ENCODE measurements at regions not wholly inside any gene's neighbourhood (a gene's known extent, or its start where the extent isn't known, plus 50 kb on each side); places are given as distances from the start of the nearest gene placed in this dataset.
"Not testable (repeated sequence)": the region's sequence is repeated elsewhere in the genome, so short reads cannot be mapped to it uniquely, and the experiment has no call there.

DNA sequence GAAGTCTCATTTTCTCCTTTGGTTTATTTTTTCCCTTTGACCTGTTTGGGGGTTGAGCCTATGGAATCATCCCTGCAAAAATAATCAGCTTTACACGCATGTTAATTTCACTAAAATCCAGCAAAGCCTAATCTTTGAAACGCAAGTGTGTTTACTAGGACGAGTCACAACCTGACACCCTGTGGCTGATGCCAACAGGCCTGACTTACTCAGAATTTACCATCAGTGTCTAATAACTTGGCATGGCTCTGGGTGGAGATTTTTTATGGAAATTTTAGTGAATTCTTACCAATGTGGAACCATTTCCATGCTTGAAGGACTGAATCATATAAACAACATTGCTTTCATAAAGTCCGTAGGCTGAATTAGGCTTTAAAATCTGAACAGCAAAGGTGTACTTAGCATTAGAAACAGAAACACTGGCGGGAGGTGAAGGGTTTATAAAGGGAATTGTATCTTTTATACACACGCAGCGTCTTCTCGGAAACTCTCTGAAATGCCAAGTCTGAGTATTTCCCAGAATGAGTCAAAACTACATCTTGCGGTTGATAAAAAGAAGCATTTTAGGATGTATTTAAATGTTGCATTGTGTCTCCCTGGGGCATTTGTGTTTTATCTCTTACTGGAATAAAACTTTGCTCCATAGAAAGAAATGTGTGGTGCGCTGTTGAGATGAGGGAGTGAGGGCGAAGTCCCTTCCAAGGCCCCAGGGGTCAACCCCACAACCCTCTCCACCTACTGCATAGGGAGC lies 81.2 kb downstream of the DACT2 start:
- Histone ChIP-seq H3K27me3 (ENCODE audit: control insufficient read depth in 2 of 2, insufficient read depth in 2 of 2, low read length in 2 of 2) (no peaks in the 10 kb centered on the region), H3K9ac (ENCODE audit: insufficient read depth, low read length, poor library complexity, severe bottlenecking) (no peak overlapping the region), H3K4me2 (replicated peaks; ENCODE audit: extremely low read depth, low read length, poor library complexity, severe bottlenecking) (no peak overlapping the region), H2AFZ (ENCODE audit: insufficient read depth, low read depth, low read length, poor library complexity, severe bottlenecking) (no peak overlapping the region), H3K9me3 (replicated peaks in 1 of 2; ENCODE audit: control insufficient read depth in 1 of 2, insufficient read depth in 1 of 2, low read length in 2 of 2) (no peaks in the 10 kb centered on the region), H3K4me3 (replicated peaks in 1 of 3; ENCODE audit: low read depth in 2 of 3, low read length in 3 of 3) (no peak overlapping the region), H3K4me1 (ENCODE audit: control insufficient read depth in 1 of 2, insufficient read depth in 2 of 2, low read length in 2 of 2) (no peaks in the 10 kb centered on the region), H3K79me2 (ENCODE audit: insufficient read depth, low read length) (no peaks in the 10 kb centered on the region), H4K20me1 (ENCODE audit: insufficient read depth, low read length) (no peaks in the 10 kb centered on the region), H3K27ac (ENCODE audit: low read depth in 1 of 2, low read length in 2 of 2) (no peak overlapping the region), H3K36me3 (replicated peaks in 1 of 2; ENCODE audit: control insufficient read depth in 1 of 2, insufficient read depth in 2 of 2, low read length in 2 of 2) (no peaks in the 10 kb centered on the region)
- intact Hi-C loops (cut with micrococcal nuclease) = no loop called here
- Mint-ChIP-seq H3K27ac (no peak overlapping the region), H3K36me3 (no peaks in the 10 kb centered on the region), H3K4me1 (no peaks in the 10 kb centered on the region), H3K9me3 (peaks cover 0 to 3% (median 2%) of the 10 kb centered on the region in 7 donors), H3K27me3 (ENCODE audit: low read depth in 3 of 3) (peaks cover under 1 to 2% (median 2%) of the 10 kb centered on the region in 3 donors), H3K4me3 (no peak overlapping the region)
- DNase-seq = no peak
- WGBS (ENCODE audit: insufficient coverage) = 100% methylated on average over 2 of the region's 11 CpGs
- TF ChIP-seq, protein P1, sequence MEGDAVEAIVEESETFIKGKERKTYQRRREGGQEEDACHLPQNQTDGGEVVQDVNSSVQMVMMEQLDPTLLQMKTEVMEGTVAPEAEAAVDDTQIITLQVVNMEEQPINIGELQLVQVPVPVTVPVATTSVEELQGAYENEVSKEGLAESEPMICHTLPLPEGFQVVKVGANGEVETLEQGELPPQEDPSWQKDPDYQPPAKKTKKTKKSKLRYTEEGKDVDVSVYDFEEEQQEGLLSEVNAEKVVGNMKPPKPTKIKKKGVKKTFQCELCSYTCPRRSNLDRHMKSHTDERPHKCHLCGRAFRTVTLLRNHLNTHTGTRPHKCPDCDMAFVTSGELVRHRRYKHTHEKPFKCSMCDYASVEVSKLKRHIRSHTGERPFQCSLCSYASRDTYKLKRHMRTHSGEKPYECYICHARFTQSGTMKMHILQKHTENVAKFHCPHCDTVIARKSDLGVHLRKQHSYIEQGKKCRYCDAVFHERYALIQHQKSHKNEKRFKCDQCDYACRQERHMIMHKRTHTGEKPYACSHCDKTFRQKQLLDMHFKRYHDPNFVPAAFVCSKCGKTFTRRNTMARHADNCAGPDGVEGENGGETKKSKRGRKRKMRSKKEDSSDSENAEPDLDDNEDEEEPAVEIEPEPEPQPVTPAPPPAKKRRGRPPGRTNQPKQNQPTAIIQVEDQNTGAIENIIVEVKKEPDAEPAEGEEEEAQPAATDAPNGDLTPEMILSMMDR (IDR thresholded peaks at IDR 0.05) = no peak

DNA sequence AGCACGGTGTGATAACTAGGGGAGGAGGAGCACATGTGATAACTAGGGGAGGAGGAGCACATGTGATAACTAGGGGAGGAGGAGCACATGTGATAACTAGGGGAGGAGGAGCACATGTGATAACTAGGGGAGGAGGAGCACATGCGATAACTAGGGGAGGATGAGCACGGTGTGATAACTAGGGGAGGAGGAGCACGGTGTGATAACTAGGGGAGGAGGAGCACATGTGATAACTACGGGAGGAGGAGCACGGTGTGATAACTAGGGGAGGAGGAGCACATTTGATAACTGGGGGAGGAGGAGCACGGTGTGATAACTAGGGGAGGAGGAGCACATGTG lies 85.7 kb downstream of the DACT2 start:
- not testable (repeated sequence) for H3K27ac Mint-ChIP-seq; H3K36me3 ChIP-seq (replicated peaks in 1 of 2; ENCODE audit: control insufficient read depth in 1 of 2, insufficient read depth in 2 of 2, low read length in 2 of 2)
- WGBS (ENCODE audit: insufficient coverage) = 100% methylated on average over 2 of the region's 7 CpGs

More for the DNA sequence above, 85.7 kb downstream of the DACT2 start:
- H3K9me3 ChIP-seq (replicated peaks in 1 of 2; ENCODE audit: control insufficient read depth in 1 of 2, insufficient read depth in 1 of 2, low read length in 2 of 2); H3K4me3 Mint-ChIP-seq; H3K4me2 ChIP-seq (replicated peaks; ENCODE audit: extremely low read depth, low read length, poor library complexity, severe bottlenecking); H3K4me1 Mint-ChIP-seq; intact Hi-C loops (cut with micrococcal nuclease); H2AFZ ChIP-seq (ENCODE audit: insufficient read depth, low read depth, low read length, poor library complexity, severe bottlenecking); H3K27me3 Mint-ChIP-seq (ENCODE audit: low read depth in 3 of 3); H3K9ac ChIP-seq (ENCODE audit: insufficient read depth, low read length, poor library complexity, severe bottlenecking); DNase-seq; H3K4me3 ChIP-seq (replicated peaks in 1 of 3; ENCODE audit: low read depth in 2 of 3, low read length in 3 of 3); H3K27ac ChIP-seq (ENCODE audit: low read depth in 1 of 2, low read length in 2 of 2); H3K9me3 Mint-ChIP-seq; H3K4me1 ChIP-seq (ENCODE audit: control insufficient read depth in 1 of 2, insufficient read depth in 2 of 2, low read length in 2 of 2); H4K20me1 ChIP-seq (ENCODE audit: insufficient read depth, low read length); H3K79me2 ChIP-seq (ENCODE audit: insufficient read depth, low read length); H3K27me3 ChIP-seq (ENCODE audit: control insufficient read depth in 2 of 2, insufficient read depth in 2 of 2, low read length in 2 of 2); H3K36me3 Mint-ChIP-seq: not testable (repeated sequence)

All from CD14-positive monocyte (primary cell).